HG02623 (cell line): ENCODE measurements at regions not wholly inside any gene's neighbourhood (a gene's known extent, or its start where the extent isn't known, plus 50 kb on each side); places are given as distances from the start of the nearest gene placed in this dataset.
"Not testable (repeated sequence)": the region's sequence is repeated elsewhere in the genome, so short reads cannot be mapped to it uniquely, and the experiment has no call there.

Experiments used
- ATAC-seq: cut with Tn5 transposase; IDR thresholded peaks from one replicate; pipeline ENCODE4 v1.9.1; 2021; ENCODE audit warnings: moderate library complexity; ENCODE audit not compliant: unreplicated experiment

- no peak for ATAC-seq
Observed at GRCh38 chr3:81375921-81376320, 385.5 kb downstream of the GBE1 start.

- ATAC-seq, result no peak
Observed at GRCh38 chr3:81364411-81364810, 397.0 kb downstream of the GBE1 start.

GRCh38 chr3:81363816-81364215 lies 397.6 kb downstream of the GBE1 start:
- no peak for ATAC-seq

DNA sequence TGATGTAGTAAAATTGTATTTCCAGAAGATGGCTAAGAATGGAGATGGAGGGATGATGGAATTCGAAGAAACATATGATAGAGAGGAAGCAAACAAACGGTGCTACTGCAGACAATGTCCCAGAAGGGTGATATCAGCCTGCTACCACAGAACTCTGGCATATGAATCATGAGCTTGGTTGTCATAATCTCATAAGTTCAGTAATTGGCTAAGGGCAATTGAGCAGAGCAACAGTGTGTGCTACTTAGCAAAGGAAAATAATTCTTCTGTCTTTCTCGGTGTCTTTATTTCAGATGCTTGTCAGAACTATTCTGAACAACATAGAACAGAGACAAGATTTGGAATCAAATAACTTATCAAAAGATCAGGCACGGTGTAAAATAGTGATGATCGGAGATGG lies 407.3 kb downstream of the GBE1 start:
- ATAC-seq, result no peak

- ATAC-seq, result peak; percentile 55
Observed at GRCh38 chr3:81352867-81353266, 408.6 kb downstream of the GBE1 start.

- no peak for ATAC-seq
Observed at GRCh38 chr3:81349816-81350340, 411.6 kb downstream of the GBE1 start.

DNA sequence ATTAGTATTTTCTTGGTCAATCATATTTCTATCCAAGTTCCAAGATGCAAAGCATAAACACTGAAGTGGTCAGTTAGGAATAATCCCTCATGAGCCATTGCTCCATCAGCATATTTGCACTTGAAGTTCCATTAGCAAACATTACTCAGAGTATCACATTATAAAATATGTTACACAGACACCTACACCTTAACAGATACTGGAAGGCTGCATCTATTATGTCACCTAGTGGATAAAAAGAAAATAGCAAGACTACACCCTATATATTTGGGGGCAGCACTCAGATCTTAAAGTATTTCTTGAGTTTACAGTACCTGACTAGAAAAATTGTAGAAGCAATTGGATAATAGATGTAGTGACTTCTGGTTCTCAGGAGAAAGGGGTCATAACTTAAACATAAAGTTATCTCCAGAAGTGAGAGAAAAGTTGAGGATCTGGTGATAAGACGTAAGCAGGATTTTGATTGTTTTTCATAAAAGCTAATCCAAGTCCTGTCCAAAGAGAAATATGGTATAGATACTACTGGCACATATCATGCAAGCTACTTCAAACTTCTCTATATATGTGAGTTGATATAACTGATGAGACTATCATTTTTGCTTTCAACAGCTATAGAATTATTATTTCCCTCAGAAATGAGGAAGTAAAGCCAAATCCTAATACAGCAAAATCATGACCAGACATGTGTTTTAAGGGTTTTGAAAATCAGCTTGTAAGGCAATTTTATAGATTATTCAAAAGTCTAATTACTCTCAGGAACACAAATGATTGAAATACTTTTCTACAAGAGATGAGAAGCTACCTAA lies 422.2 kb downstream of the GBE1 start:
- ATAC-seq, result peak; percentile 90

GRCh38 chr3:81336470-81336869 lies 425.0 kb downstream of the GBE1 start:
- no peak for ATAC-seq

DNA sequence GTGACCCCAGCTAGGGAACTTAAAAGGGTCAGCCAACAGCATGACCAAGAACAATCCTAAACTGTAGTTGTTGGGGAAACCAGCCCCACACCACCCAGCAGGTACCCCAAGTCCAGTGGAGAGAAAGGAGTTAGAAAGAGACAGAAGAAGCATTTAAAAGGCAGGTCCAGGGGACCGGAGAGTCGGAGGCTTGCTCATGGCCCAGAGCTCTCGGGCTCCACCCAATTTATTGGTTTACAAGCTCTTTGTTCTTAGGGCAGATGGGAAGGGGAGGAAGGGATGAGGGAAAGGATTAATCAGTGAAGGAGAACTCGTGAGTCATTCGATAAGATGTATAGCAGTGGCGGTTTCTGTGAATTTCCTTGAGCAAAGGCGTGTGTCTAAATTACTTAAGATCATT lies 431.6 kb downstream of the GBE1 start:
- ATAC-seq, result not testable (repeated sequence)

DNA sequence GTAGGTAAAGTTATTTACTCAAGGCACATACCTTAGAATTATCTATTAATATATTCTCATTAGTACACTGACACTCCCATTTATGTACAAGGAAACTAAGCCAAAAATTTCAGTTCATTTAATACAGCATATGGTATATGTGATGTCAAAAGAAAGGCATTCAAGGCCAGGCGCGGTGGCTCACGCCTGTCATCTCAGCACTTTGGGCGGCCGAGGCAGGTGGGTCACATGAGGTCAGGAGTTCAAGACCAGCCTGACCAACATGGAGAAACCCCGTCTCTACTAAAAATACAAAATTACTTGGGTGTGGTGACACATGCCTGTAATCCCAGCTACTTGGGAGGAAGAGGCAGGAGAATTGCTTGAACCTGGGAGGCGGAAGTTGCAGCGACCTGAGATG lies 435.2 kb downstream of the GBE1 start:
- no peak for ATAC-seq

GRCh38 chr3:81320862-81321261 lies 440.6 kb downstream of the GBE1 start:
- ATAC-seq, result no peak

GRCh38 chr3:81315030-81315429 lies 446.4 kb downstream of the GBE1 start:
- no peak for ATAC-seq

- ATAC-seq, result no peak
Observed at GRCh38 chr3:81311321-81311720, 450.1 kb downstream of the GBE1 start.

- ATAC-seq, result no peak
Observed at GRCh38 chr3:81308306-81308705, 453.1 kb downstream of the GBE1 start.

DNA sequence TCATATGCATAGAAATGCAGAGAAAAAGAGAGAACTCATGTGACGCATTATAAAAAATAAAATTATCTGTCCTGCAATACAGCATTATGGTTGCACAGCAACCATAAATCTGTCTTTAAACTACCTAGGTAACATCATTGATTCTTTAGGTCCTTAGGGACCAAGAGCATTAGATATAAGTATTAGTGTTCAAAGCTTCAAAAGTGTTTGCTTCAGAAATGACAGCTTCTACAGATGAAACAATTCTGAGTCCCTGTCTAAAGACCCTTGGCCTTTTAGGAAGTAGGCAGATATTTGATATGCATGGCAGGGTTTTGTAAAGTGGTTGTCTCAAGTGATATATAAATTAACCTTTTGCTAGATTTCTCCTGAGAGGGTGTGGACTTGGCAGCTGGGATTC lies 454.2 kb downstream of the GBE1 start:
- ATAC-seq, result no peak

DNA sequence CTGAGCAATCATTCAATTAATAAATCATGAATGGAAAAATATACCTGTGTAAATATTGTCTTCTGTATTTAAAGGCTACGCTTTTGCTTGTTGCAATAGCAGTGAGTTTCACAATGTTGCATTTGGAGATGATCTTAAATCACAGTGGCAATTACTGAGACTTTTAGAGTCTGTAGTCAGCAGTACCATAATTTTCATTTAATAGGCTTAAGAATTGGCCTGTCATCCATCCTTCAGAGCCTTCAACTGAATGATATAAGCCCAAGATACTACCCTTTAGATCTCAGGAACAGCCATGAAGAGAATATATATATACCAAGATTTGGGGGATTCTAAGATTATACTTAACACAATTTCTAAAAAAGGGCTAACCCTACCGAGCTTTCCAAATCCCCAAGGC lies 458.1 kb downstream of the GBE1 start:
- no peak for ATAC-seq

DNA sequence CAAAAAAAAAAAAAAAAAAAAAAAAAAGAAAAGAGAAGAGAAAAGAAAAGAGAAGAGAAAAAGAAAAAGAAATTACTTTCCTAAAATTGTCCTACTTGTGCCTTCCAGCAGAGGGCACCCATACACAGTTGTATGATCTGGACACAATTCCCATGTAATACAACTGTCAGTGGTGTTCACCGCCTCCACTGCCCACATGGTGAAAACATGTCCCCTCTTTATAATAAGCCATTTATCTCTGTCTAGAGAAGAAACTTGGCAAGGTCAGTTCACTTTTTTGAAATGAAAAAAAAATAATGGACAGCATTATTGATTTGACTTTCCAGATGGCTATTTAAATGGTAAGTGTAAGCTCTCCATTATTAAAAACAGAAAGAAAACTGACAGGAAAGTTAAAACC lies 459.4 kb downstream of the GBE1 start:
- peak; percentile 89 for ATAC-seq

DNA sequence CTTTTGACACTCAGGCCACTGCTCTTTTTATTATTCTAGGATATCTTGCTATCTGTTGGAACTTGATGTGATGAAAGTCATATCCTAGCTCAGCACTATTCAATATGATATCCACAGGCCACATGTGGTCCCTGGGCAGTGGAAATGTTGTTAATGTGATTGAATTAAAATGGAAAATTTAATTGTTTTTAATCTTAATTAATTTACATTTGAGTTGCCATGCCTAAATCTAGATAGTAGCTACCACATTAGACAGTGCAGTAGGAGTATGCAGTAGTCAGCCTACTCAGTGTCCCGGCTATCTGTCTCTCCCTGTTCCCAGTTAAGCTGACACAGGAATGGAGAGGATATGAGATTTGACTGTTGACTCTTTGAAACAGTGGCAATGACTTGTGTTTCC lies 460.2 kb downstream of the GBE1 start:
- no peak for ATAC-seq

- ATAC-seq, result no peak
Observed at GRCh38 chr3:81300324-81300927, 461.0 kb downstream of the GBE1 start.

- ATAC-seq, result no peak
Observed at GRCh38 chr3:81299481-81299880, 462.0 kb downstream of the GBE1 start.

DNA sequence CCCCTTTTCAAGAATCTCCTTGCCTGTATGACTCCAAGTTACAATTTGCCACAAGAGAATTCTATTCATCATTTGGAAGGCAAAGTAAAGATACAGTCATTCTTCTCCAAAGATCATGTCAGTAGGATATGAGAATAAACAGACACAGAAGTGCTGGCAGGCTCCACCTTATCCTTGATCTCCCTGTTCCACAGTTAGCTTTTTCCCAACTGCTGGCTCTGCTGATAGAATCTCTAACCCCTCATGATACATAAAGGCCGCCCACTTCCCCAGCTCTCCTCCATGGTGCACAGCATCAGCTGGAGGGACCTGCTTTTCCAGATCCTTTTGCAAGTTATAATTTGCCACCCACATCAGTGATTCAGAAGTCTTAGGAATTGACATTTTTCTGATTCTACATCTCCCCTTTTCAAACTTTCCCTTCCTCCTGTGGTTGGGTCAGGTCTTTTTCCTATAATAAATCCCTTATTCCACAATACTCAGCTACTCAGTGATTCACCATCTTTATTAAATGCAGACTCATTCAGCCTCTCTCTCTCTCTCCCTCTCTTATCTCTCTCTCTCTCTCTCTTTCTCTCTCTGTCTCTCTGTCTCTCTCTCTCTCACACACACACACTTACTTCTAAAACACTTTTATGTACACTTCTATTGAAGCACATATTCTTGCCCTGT lies 465.4 kb downstream of the GBE1 start:
- ATAC-seq, result no peak

- no peak for ATAC-seq
Observed at GRCh38 chr3:81293156-81293555, 468.3 kb downstream of the GBE1 start.
